HepG2 (cell line): ENCODE measurements at regions not wholly inside any gene's neighbourhood (a gene's known extent, or its start where the extent isn't known, plus 50 kb on each side); places are given as distances from the start of the nearest gene placed in this dataset.

Experiments
- ATAC-seq: fragments of 200-7000 bp; cut with Tn5 transposase; 3 replicates; pipeline ENCODE4 v1.9.1; 2020; ENCODE audit warnings: mild to moderate bottlenecking, moderate library complexity
- BruUV-seq: library from RNA; stranded (reverse); fragments of 400-500 nt; replicated peaks from 2 replicates; lab custom pipeline; 2021; lab: Mats Ljungman, UMichigan
- CTCF ChIA-PET: fragments of 300-600 bp; formaldehyde crosslinking; extraction: SDS; loops from one replicate; lab custom pipeline; 2021; ENCODE audit warnings: low total read pairs, inconsistent platforms, low intra/inter-chr PET ratio; lab: Yijun Ruan, JAX
- POLR2A ChIA-PET: fragments of 350-600 bp; sonication (Branson Sonifier 250); formaldehyde crosslinking; loops from one replicate; lab custom pipeline; 2020; ENCODE audit warnings: antibody characterized with exemption, inconsistent platforms; lab: Yijun Ruan, JAX
- DNase-seq: peaks from one replicate; pipeline ENCODE4 v3.0.0-alpha.2; 2015; ENCODE audit warnings: low spot score
- FAIRE-seq: peaks from 3 replicates; lab custom pipeline; 2011; peaks lifted over from hg19 to GRCh38; lab: Jason Lieb, UNC
- H2AFZ ChIP-seq: one replicate; pipeline ENCODE4 v1.6.1; 2011; ENCODE audit warnings: low read length, inconsistent platforms
- H3K27ac ChIP-seq: fragments of 300-600 bp; 3 replicates; pipeline ENCODE4 v1.8.0; 2011; ENCODE audit warnings: mixed run types, mild to moderate bottlenecking, mixed read lengths, low read length, inconsistent platforms; ENCODE audit not compliant: insufficient read depth; ENCODE audit errors: extremely low read length
- H3K27me3 ChIP-seq, 2 experiments: fragments of 200-600 bp in 1 of 2; 2 replicates in 1 of 2; 3 replicates in 1 of 2; pipeline versions ENCODE4 v1.6.0 to v1.8.0; 2011; ENCODE audit warnings: low read length in 2 of 2, mild to moderate bottlenecking in 2 of 2, moderate library complexity in 2 of 2, inconsistent platforms in 1 of 2; ENCODE audit not compliant: insufficient read depth in 2 of 2, control insufficient read depth in 1 of 2
- H3K36me3 ChIP-seq, 2 experiments: fragments of 200-600 bp in 1 of 2; replicated peaks in 1 of 2; 2 replicates in 1 of 2; 3 replicates in 1 of 2; pipeline versions ENCODE4 v1.5.1 to v1.8.0; 2011; ENCODE audit warnings: low read length in 2 of 2, inconsistent platforms in 1 of 2; ENCODE audit not compliant: insufficient read depth in 2 of 2, control insufficient read depth in 1 of 2
- H3K4me1 ChIP-seq: 2 replicates; pipeline ENCODE4 v1.5.1; 2012; ENCODE audit warnings: low read length, inconsistent platforms; ENCODE audit not compliant: insufficient read depth
- H3K4me2 ChIP-seq: 2 replicates; pipeline ENCODE4 v1.6.0; 2011; ENCODE audit warnings: low read depth, low read length, inconsistent platforms
- H3K4me3 ChIP-seq, 3 experiments: fragments of 200-600 bp in 1 of 3; sonication (generic), shearing (Covaris generic) in 1 of 3; replicated peaks in 1 of 3; 2 replicates each; pipeline ENCODE4 v1.5.1; 2011 to 2016; ENCODE audit warnings: low read length in 3 of 3, inconsistent platforms in 2 of 3, low read depth in 2 of 3, mild to moderate bottlenecking in 2 of 3, control low read depth in 1 of 3, mixed read lengths in 1 of 3; ENCODE audit not compliant: insufficient read depth in 1 of 3
- H3K79me2 ChIP-seq: one replicate; pipeline ENCODE4 v1.6.1; 2011; ENCODE audit warnings: low read length, inconsistent platforms; ENCODE audit not compliant: insufficient read depth
- H3K9ac ChIP-seq: 2 replicates; pipeline ENCODE4 v1.6.0; 2011; ENCODE audit warnings: mild to moderate bottlenecking, low read depth, low read length, inconsistent platforms; ENCODE audit not compliant: insufficient read depth
- H3K9me3 ChIP-seq: 2 replicates; pipeline ENCODE4 v1.5.1; 2012; ENCODE audit warnings: mild to moderate bottlenecking, low read length
- H4K20me1 ChIP-seq: 2 replicates; pipeline ENCODE4 v1.6.0; 2011; ENCODE audit warnings: inconsistent platforms, mild to moderate bottlenecking, low read length, moderate library complexity; ENCODE audit not compliant: insufficient read depth
- CBX5 ChIP-seq: sonication (generic); formaldehyde crosslinking; IDR thresholded peaks from 2 replicates; pipeline ENCODE4 v1.4.0; 2020; ENCODE audit warnings: missing genetic modification reagents, borderline replicate concordance
- DDIT3 ChIP-seq: sonication (generic); formaldehyde crosslinking; IDR thresholded peaks from 2 replicates; pipeline ENCODE4 v1.4.0; 2020; ENCODE audit warnings: mild to moderate bottlenecking, missing genetic modification reagents
- FOXJ3 ChIP-seq: sonication (generic); formaldehyde crosslinking; IDR thresholded peaks from 2 replicates; pipeline ENCODE4 v1.4.0; 2020; ENCODE audit warnings: missing genetic modification reagents, mild to moderate bottlenecking, borderline replicate concordance
- GATA4 ChIP-seq: sonication (generic); IDR thresholded peaks from 2 replicates; pipeline ENCODE4 v1.6.1; 2016; ENCODE audit warnings: antibody characterized with exemption, low read depth, borderline replicate concordance
- IRX3 ChIP-seq: sonication (generic); formaldehyde crosslinking; IDR thresholded peaks from 2 replicates; pipeline ENCODE4 v1.8.1; 2023; ENCODE audit warnings: mild to moderate bottlenecking, low read depth, missing genetic modification reagents, borderline replicate concordance
- KAT8 ChIP-seq: IDR thresholded peaks from 2 replicates; pipeline ENCODE4 v1.6.1; 2016; ENCODE audit warnings: missing genetic modification reagents, missing compliant biosample characterization
- MAFG ChIP-seq: sonication (generic); formaldehyde crosslinking; IDR thresholded peaks from 2 replicates; pipeline ENCODE4 v1.5.1; 2020; ENCODE audit warnings: mild to moderate bottlenecking, missing genetic modification reagents
- MXD1 ChIP-seq: sonication (generic); formaldehyde crosslinking; IDR thresholded peaks from 2 replicates; pipeline ENCODE4 v1.4.0; 2020; ENCODE audit warnings: mild to moderate bottlenecking, missing genetic modification reagents
- NFIB ChIP-seq: sonication (generic); formaldehyde crosslinking; IDR thresholded peaks from 2 replicates; pipeline ENCODE4 v1.9.0; 2021; ENCODE audit warnings: missing genetic modification reagents, mild to moderate bottlenecking, borderline replicate concordance
- SP140L ChIP-seq: sonication (generic); formaldehyde crosslinking; IDR thresholded peaks from 2 replicates; pipeline ENCODE4 v1.4.0; 2020; ENCODE audit warnings: missing genetic modification reagents, borderline replicate concordance
- ZNF510 ChIP-seq: sonication (generic); formaldehyde crosslinking; IDR thresholded peaks from 2 replicates; pipeline ENCODE4 v1.4.0; 2020; ENCODE audit warnings: low read depth, mild to moderate bottlenecking, missing genetic modification reagents
- ZNF780A ChIP-seq: sonication (generic); formaldehyde crosslinking; IDR thresholded peaks from 2 replicates; pipeline ENCODE4 v1.8.0; 2022; ENCODE audit warnings: mild to moderate bottlenecking, missing genetic modification reagents, moderate library complexity
- WGBS: methylation state at CpG from one replicate; pipeline ENCODE4 v1.1.6; 2017; ENCODE audit warnings: low lambda C conversion rate; 5-methylcytosine and 5-hydroxymethylcytosine counted together
- in situ Hi-C: cut with HindIII; loops from 2 replicates; pipeline ENCODE4 v1.10.0; 2017; ENCODE audit warnings: low pct_unique_long_range_greater_than_20kb; ENCODE audit not compliant: extremely low pct_ligation_motif_present
- intact Hi-C: fragments of 100-400 bp; cut with micrococcal nuclease; formaldehyde crosslinking; loops from one replicate; pipeline ENCODE4 v1.10.0; 2022; ENCODE audit not compliant: unreplicated experiment

- no peak for TF ChIP-seq MXD1 (CRISPR knock-in tag)
- TF ChIP-seq SP140L (CRISPR knock-in tag): no peak
- TF ChIP-seq, all 625 proteins: peak for 0
These were observed 215.8 kb upstream of the ZRANB2 start (continued) for GRCh38 chr1:71296551-71297134.

- Histone ChIP-seq H3K9ac (no peak overlapping the region), H3K27ac (no peak overlapping the region), H3K4me3 (no peak overlapping the region), H3K79me2 (no peaks in the 10 kb centered on the region), H3K27me3 (no peaks in the 10 kb centered on the region), H3K4me2 (no peak overlapping the region), H3K4me1 (no peaks in the 10 kb centered on the region), H2AFZ (no peak overlapping the region), H3K9me3 (peaks cover 88% of the 10 kb centered on the region), H3K36me3 (no peaks in the 10 kb centered on the region), H4K20me1 (no peaks in the 10 kb centered on the region)
- CTCF ChIA-PET: no interaction called here
- POLR2A ChIA-PET: no interaction called here
- TF ChIP-seq ZNF510 (CRISPR knock-in tag) (no peak), KAT8 (no peak), DDIT3 (CRISPR knock-in tag) (no peak), ZNF780A (CRISPR knock-in tag) (no peak), NFIB (CRISPR knock-in tag) (no peak), IRX3 (no peak), CBX5 (no peak), GATA4 (no peak), FOXJ3 (CRISPR knock-in tag) (no peak), MAFG (CRISPR knock-in tag) (no peak)
- WGBS: 21% methylated on average over 2 of the region's 3 CpGs
- ATAC-seq (no peak), DNase-seq (no peak), FAIRE-seq (no peak)
- in situ Hi-C loops (loop anchor here (10.0 kb wide), 1 partner anchor 61 kb away; no protein-coding TSS in a partner anchor), intact Hi-C loops (no loop called here)
- BruUV-seq: no TSS peak
These were observed 214.5 kb upstream of the ZRANB2 start for GRCh38 chr1:71295350-71295749.
